T-cell (primary cell): ENCODE measurements at regions not wholly inside any gene's neighbourhood (a gene's known extent, or its start where the extent isn't known, plus 50 kb on each side); places are given as distances from the start of the nearest gene placed in this dataset.
"Not testable (repeated sequence)": the region's sequence is repeated elsewhere in the genome, so short reads cannot be mapped to it uniquely, and the experiment has no call there.

ENCODE experiments used
- ATAC-seq, 4 experiments: fragments of 200-7000 bp in 3 of 4; fragments of 150-1000 bp in 1 of 4; cut with Tn5 transposase; replicated peaks in 1 of 4; 1 replicate in 3 of 4; 2 replicates in 1 of 4; pipeline ENCODE4 v1.10.0; 2021; ENCODE audit warnings: moderate library complexity in 3 of 4, mild to moderate bottlenecking in 2 of 4, moderate number of reproducible peaks in 1 of 4
- CTCF ChIA-PET, 2 donors: fragments of 300-600 bp; sonication (Branson Sonifier 250); formaldehyde crosslinking; loops; one replicate each; lab custom pipeline; 2022; ENCODE audit warnings: antibody characterized with exemption in 2 of 2; lab: Charles Lee
- POLR2A ChIA-PET, 2 donors: fragments of 300-600 bp; sonication (Branson Sonifier 250); formaldehyde crosslinking; loops; one replicate each; lab custom pipeline; 2022; ENCODE audit warnings: antibody characterized with exemption in 2 of 2; lab: Charles Lee
- DNase-seq, 35 experiments: peaks; one replicate each; pipeline versions ENCODE4 v3.0.0 to v3.0.0-alpha.2; 2013 to 2023
- H3K27ac ChIP-seq: one replicate; pipeline ENCODE4 v1.5.1; 2013; ENCODE audit warnings: low read length
- H3K27me3 ChIP-seq, 2 experiments: replicated peaks in 1 of 2; 1 replicate in 1 of 2; 2 replicates in 1 of 2; pipeline versions ENCODE4 v1.6.1 to v1.7.0; 2013; ENCODE audit warnings: low read length in 1 of 2, mixed read lengths in 1 of 2; ENCODE audit not compliant: control insufficient read depth in 2 of 2, insufficient read depth in 2 of 2; ENCODE audit errors: extremely low read depth in 1 of 2
- H3K36me3 ChIP-seq, 2 donors: 1 replicate in 1 of 2; 2 replicates in 1 of 2; pipeline versions ENCODE4 v1.6.1 to v1.7.0; 2013; ENCODE audit warnings: low read length in 1 of 2; ENCODE audit not compliant: control insufficient read depth in 2 of 2, insufficient read depth in 1 of 2; ENCODE audit errors: extremely low read depth in 1 of 2
- H3K4me1 ChIP-seq, 2 experiments: 1 replicate in 1 of 2; 2 replicates in 1 of 2; pipeline versions ENCODE4 v1.6.1 to v1.7.0; 2013; ENCODE audit warnings: low read length in 2 of 2, mixed read lengths in 1 of 2; ENCODE audit not compliant: insufficient read depth in 2 of 2, control insufficient read depth in 1 of 2; ENCODE audit errors: extremely low read depth in 1 of 2
- H3K4me3 ChIP-seq, 2 donors: 1 replicate in 1 of 2; 2 replicates in 1 of 2; pipeline versions ENCODE4 v1.5.1 to v1.7.0; 2013; ENCODE audit warnings: mild to moderate bottlenecking in 2 of 2, low read length in 1 of 2, moderate library complexity in 1 of 2; ENCODE audit not compliant: control insufficient read depth in 1 of 2; ENCODE audit errors: extremely low read depth in 1 of 2
- H3K9me3 ChIP-seq: 2 replicates; pipeline ENCODE4 v1.7.0; 2013
- H3K27ac Mint-ChIP-seq, 2 donors: one replicate each; pipeline ENCODE4 v1.8.0; 2020 to 2021; ENCODE audit warnings: mild to moderate bottlenecking in 2 of 2, mixed read lengths in 2 of 2
- H3K27me3 Mint-ChIP-seq, 2 donors: one replicate each; pipeline ENCODE4 v1.8.0; 2021 to 2022; ENCODE audit warnings: mixed read lengths in 2 of 2
- H3K36me3 Mint-ChIP-seq: one replicate; pipeline ENCODE4 v1.8.0; 2021; ENCODE audit warnings: mixed read lengths
- H3K4me1 Mint-ChIP-seq, 3 donors: one replicate each; pipeline ENCODE4 v1.8.0; 2020 to 2022; ENCODE audit warnings: mixed read lengths in 3 of 3, mild to moderate bottlenecking in 1 of 3
- H3K4me3 Mint-ChIP-seq, 3 donors: one replicate each; pipeline ENCODE4 v1.8.0; 2020 to 2022; ENCODE audit warnings: mild to moderate bottlenecking in 3 of 3, mixed read lengths in 3 of 3, moderate library complexity in 3 of 3
- H3K9me3 Mint-ChIP-seq, 3 donors: one replicate each; pipeline ENCODE4 v1.8.0; 2020 to 2022; ENCODE audit warnings: mixed read lengths in 3 of 3
- WGBS: methylation state at CpG from one replicate; pipeline ENCODE4 v1.1.5; 2013; ENCODE audit warnings: missing lambda C conversion rate; ENCODE audit not compliant: insufficient coverage; 5-methylcytosine and 5-hydroxymethylcytosine counted together

DNA sequence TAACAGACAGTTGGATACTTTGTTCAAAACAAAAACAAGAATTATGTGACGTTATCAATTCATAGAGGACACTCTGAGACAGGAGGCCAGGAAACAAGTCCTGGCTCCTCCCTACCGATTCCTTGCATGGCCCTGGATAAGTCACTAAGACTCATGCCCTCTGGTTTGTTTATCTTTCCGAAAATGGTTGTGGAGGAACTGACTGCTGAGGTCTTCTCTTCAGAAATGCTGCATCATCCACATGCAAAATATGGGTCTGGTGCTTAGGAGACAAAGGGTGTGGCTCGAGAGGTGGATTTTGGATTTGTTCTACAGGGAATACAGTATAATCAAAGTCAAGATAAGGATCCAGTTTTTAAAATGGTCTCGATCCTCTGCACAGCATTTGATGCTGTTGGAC lies 130.9 kb downstream of the RELL1 start:
- ChIA-PET CTCF (no interaction called here), POLR2A (no interaction called here)
- Histone ChIP-seq H3K36me3 (no peaks in the 10 kb centered on the region), H3K27me3 (peaks cover 0 to 3% of the 10 kb centered on the region in 2 experiments), H3K27ac (no peak overlapping the region), H3K4me1 (no peaks in the 10 kb centered on the region), H3K9me3 (no peaks in the 10 kb centered on the region), H3K4me3 (no peak overlapping the region)
- WGBS = 86% methylated on average over 2 of the region's 5 CpGs
- ATAC-seq = no peak
- Mint-ChIP-seq H3K4me3 (no peak overlapping the region), H3K27ac (no peak overlapping the region), H3K27me3 (peaks cover 0 to 2% of the 10 kb centered on the region in 2 donors), H3K4me1 (no peaks in the 10 kb centered on the region), H3K36me3 (no peaks in the 10 kb centered on the region), H3K9me3 (peaks cover 4 to 17% (median 11%) of the 10 kb centered on the region in 3 donors)
- no peak for DNase-seq

DNA sequence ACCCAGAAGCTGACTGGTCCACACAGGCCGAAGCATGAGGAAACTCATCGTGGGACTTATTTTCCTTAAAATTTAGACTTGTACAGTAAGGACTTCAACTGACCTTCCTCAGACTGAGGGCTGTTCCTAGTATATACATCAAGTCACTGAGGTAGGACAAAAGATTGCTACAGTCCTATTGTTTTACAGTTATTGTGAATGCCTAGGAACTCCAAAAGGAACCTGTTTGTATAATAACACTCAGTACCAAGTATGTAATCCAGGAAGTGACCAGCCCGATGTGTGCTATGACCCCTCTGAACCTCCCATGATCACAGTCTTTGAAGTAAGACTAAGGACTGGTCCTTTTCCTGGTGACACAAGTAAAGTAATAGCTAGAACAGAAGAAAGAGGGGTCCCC lies 136.3 kb downstream of the RELL1 start:
- H3K4me3 ChIP-seq, H3K4me1 ChIP-seq, ATAC-seq, CTCF ChIA-PET, H3K9me3 ChIP-seq, DNase-seq, H3K27ac Mint-ChIP-seq, H3K36me3 Mint-ChIP-seq, H3K4me3 Mint-ChIP-seq, H3K36me3 ChIP-seq, H3K27me3 ChIP-seq, H3K4me1 Mint-ChIP-seq, H3K27me3 Mint-ChIP-seq, POLR2A ChIA-PET, H3K27ac ChIP-seq: not testable (repeated sequence)
- WGBS = 100% methylated on average over 2 of the region's 3 CpGs
- peaks cover 11 to 32% (median 22%) of the 10 kb centered on the region in 3 donors for H3K9me3 Mint-ChIP-seq

DNA sequence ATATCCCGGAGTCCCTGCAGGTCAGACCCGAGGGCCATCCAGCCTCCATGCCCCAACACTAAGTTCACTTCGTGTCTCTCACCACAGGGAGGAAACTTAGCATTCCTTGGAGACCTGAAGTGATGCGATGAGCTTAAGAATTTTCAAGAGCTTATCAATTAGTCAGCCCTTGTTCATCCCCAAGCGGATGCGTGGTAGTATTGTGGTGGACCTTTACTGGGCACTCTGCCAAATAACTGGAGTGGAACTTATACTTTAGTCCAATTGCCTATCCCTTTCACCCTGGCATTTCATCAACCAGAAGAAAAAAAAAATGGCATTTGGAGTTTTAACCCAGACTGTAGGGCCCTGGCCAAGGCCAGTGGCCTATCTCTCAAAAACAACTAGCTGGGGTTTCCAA lies 137.1 kb downstream of the RELL1 start:
- no peak for DNase-seq
- peaks cover 3% of the 10 kb centered on the region for H3K9me3 ChIP-seq
- Mint-ChIP-seq H3K4me3 (no peak overlapping the region), H3K36me3 (peaks cover 5% of the 10 kb centered on the region), H3K27me3 (peaks cover 2 to 4% of the 10 kb centered on the region in 2 donors), H3K4me1 (no peaks in the 10 kb centered on the region), H3K9me3 (peaks cover 11 to 32% (median 22%) of the 10 kb centered on the region in 3 donors), H3K27ac (no peak overlapping the region)
- H3K27ac ChIP-seq = no peak overlapping the region
- no CpG with 5 or more reads among the region's 6 CpGs for WGBS
- ChIA-PET POLR2A (no interaction called here), CTCF (no interaction called here)
- H3K27me3 ChIP-seq = no peaks in the 10 kb centered on the region
- no peaks in the 10 kb centered on the region for H3K4me1 ChIP-seq
- H3K4me3 ChIP-seq = no peak overlapping the region
- no peaks in the 10 kb centered on the region for H3K36me3 ChIP-seq
- ATAC-seq = no peak

DNA sequence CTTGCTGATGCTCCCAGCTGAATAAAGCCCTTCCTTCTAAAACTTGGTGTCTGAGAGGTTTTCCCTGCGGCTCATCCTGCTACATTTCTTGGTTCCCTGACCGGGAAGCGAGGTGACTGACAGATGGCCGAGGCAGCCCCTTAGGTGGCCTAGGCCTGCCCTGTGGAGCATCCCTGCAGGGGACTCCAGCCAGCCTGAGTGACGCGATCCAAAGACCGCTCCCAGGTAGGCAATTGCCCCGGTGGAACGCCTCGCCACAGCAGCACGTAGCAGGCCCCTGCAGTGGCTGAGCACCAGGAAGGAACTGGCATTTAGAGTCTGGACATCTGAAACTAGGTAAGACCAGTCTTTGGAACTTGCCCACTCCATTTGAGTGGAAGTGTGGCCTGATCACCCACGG lies 139.6 kb downstream of the RELL1 start:
- CTCF ChIA-PET = no interaction called here
- Mint-ChIP-seq H3K36me3 (peaks cover 5% of the 10 kb centered on the region), H3K27ac (no peak overlapping the region), H3K4me1 (no peaks in the 10 kb centered on the region), H3K9me3 (peaks cover 9 to 19% (median 11%) of the 10 kb centered on the region in 3 donors), H3K4me3 (no peak overlapping the region), H3K27me3 (peaks cover 2 to 8% of the 10 kb centered on the region in 2 donors)
- DNase-seq (no peak), ATAC-seq (no peak)
- Histone ChIP-seq H3K9me3 (peaks cover 3% of the 10 kb centered on the region), H3K27ac (no peak overlapping the region), H3K4me1 (no peaks in the 10 kb centered on the region), H3K27me3 (no peaks in the 10 kb centered on the region), H3K36me3 (no peaks in the 10 kb centered on the region), H3K4me3 (no peak overlapping the region)
- 95% methylated on average over 12 of the region's 12 CpGs for WGBS
- POLR2A ChIA-PET = no interaction called here

DNA sequence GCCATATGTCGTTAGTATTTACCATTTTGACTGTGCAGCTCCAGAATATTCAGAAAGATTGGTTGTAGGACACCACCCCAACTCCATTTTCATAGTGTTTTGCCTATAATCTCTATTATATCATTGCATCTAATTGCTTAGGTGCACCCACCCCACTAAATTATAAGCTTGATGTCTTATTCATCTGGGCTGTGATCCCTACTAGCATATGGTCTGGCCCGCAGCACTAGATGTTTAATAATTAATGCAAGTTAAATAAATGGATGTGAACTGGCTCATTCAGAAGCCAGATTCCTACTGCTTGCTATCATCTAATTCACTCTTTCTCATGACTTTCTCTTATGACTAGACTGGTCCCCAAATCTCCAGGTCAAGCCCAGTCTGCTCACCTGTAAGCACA lies 143.5 kb downstream of the RELL1 start:
- Histone ChIP-seq H3K27me3 (no peaks in the 10 kb centered on the region), H3K4me3 (no peak overlapping the region), H3K9me3 (peaks cover 3% of the 10 kb centered on the region), H3K36me3 (no peaks in the 10 kb centered on the region), H3K4me1 (no peaks in the 10 kb centered on the region), H3K27ac (no peak overlapping the region)
- CTCF ChIA-PET = no interaction called here
- H3K27ac Mint-ChIP-seq = no peak overlapping the region
- peaks cover 0 to 5% (median 0%) of the 10 kb centered on the region in 3 donors for H3K4me1 Mint-ChIP-seq
- H3K9me3 Mint-ChIP-seq = peaks cover 7 to 15% (median 11%) of the 10 kb centered on the region in 3 donors
- peaks cover 5% of the 10 kb centered on the region for H3K36me3 Mint-ChIP-seq
- POLR2A ChIA-PET = no interaction called here
- WGBS = no CpG with 5 or more reads among the region's 2 CpGs
- ATAC-seq (no peak), DNase-seq (no peak)
- no peak overlapping the region for H3K4me3 Mint-ChIP-seq
- H3K27me3 Mint-ChIP-seq = peaks cover 2 to 8% of the 10 kb centered on the region in 2 donors

DNA sequence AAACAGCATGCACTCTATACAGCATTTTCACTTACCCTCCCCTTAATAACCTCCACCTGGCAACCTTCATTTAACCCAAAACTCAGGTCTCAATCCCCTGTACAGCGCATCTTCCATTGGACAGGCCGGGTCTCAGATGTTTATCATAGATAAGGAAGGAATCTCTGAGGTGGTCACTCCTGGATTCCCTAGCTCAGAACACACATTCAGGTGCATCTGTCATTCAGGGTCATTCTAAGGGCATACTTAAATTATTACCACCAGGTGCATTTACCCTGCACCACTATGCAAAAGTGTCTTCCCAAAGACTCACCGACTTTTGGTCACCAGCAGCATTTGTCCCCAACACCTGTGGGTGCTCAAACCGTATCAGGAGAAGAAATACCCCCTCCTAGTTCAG lies 144.2 kb downstream of the RELL1 start:
- Histone ChIP-seq H3K27me3 (no peaks in the 10 kb centered on the region), H3K36me3 (no peaks in the 10 kb centered on the region), H3K27ac (no peak overlapping the region), H3K9me3 (peaks cover 3% of the 10 kb centered on the region), H3K4me1 (no peaks in the 10 kb centered on the region), H3K4me3 (no peak overlapping the region)
- no peaks in the 10 kb centered on the region for H3K36me3 Mint-ChIP-seq
- WGBS = no CpG with 5 or more reads among the region's 4 CpGs
- H3K4me3 Mint-ChIP-seq = no peak overlapping the region
- peaks cover 5 to 10% (median 7%) of the 10 kb centered on the region in 3 donors for H3K9me3 Mint-ChIP-seq
- peaks cover 0 to 8% of the 10 kb centered on the region in 2 donors for H3K27me3 Mint-ChIP-seq
- CTCF ChIA-PET = no interaction called here
- no peak overlapping the region for H3K27ac Mint-ChIP-seq
- no peak for DNase-seq
- POLR2A ChIA-PET = no interaction called here
- H3K4me1 Mint-ChIP-seq = peaks cover 0 to 11% (median 0%) of the 10 kb centered on the region in 3 donors
- ATAC-seq = no peak

DNA sequence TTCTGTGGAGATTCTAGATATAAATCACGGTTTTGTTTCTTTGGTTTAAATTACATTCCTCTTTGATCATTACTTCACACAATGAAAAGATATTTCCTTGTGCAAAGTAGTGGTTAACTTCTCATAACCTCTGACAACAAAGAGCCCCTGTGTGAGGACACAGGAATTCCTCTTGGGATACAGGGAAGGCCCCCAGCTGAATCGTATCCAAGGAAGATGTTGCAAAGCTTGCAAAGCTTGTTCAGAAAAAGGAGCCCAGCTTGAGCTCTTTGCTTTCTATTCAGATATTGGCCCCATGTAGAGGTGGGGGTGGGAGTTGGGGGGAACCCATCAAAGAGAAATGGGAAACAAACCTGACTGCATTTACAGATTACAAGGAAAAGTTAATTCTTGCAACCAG lies 145.7 kb downstream of the RELL1 start:
- no peaks in the 10 kb centered on the region for H3K36me3 Mint-ChIP-seq
- Histone ChIP-seq H3K36me3 (no peaks in the 10 kb centered on the region), H3K27ac (no peak overlapping the region), H3K9me3 (no peaks in the 10 kb centered on the region), H3K4me3 (no peak overlapping the region), H3K4me1 (no peaks in the 10 kb centered on the region), H3K27me3 (no peaks in the 10 kb centered on the region)
- peaks cover 0 to 7% of the 10 kb centered on the region in 2 donors for H3K27me3 Mint-ChIP-seq
- 88% methylated on average over 1 of the region's 2 CpGs for WGBS
- DNase-seq (no peak), ATAC-seq (no peak)
- no peak overlapping the region for H3K27ac Mint-ChIP-seq
- no peak overlapping the region for H3K4me3 Mint-ChIP-seq
- CTCF ChIA-PET = no interaction called here
- peaks cover 0 to 11% (median 0%) of the 10 kb centered on the region in 3 donors for H3K4me1 Mint-ChIP-seq
- POLR2A ChIA-PET = no interaction called here
- peaks cover under 1 to 2% (median under 1%) of the 10 kb centered on the region in 3 donors for H3K9me3 Mint-ChIP-seq
